Left lobe of liver (tissue), 2 donors: ENCODE measurements at regions not wholly inside any gene's neighbourhood (a gene's known extent, or its start where the extent isn't known, plus 50 kb on each side); places are given as distances from the start of the nearest gene placed in this dataset.
"Not testable (repeated sequence)": the region's sequence is repeated elsewhere in the genome, so short reads cannot be mapped to it uniquely, and the experiment has no call there.

Experiments
- ATAC-seq: fragments of 200-7000 bp; cut with Tn5 transposase; one replicate; pipeline ENCODE4 v1.9.1; 2020; ENCODE audit warnings: mild to moderate bottlenecking, moderate library complexity
- DNase-seq: peaks from one replicate; pipeline ENCODE4 v3.0.0-alpha.2; 2020; ENCODE audit warnings: low spot score
- donor health status: DM: no; HTN: no; CAD: no; lungs with moderate emphysema.
- donor health status: DM: no; HTN: yes; CAD: no.

DNA sequence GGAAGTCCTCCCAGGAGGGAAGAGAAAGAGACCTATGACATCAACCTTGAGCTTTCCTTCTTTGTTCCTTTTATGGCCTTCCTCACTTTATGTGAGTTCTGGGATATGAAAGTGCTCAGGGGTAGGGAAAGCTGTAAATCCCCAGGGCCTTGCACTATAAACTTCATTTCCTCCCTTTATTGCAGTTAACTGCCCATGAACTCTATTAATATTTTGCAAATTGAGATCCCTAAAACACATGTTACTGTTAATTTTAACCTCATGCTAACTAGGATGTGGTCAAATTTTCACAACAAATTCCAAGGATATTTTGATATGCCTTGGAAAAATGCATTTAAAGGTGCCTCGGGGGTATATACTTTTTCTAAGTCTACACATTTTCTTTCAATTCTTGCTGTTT, 359.9 kb downstream of the OSR1 start:
- ATAC-seq (no peak), DNase-seq (no peak)

DNA sequence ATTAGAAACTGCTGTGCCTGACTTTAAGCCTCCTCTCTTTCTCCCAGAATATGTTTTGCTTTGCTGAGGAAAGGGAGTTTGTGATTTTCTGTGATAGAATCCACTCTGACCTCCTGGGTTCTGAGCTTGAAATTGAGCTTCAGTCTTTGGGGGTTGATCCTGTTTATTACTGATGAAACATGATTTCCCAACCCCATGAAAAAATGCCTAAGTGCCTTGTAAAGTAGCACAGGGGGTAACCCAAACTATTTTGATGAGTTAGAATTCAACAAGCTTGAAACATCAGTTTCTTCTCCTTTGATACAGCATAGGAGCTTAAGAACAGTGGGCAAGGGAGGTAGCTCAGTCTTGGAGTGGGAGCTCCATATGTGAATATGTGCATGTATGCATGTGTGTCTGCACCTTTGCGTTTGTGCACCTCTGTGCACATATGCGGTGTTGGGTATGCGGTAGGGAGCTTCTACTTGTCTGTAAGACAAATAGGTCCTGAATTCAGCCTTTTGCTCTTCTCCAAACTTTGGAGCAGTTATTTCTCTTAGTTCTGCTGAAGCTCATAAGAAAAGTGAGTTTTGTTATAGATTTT, 364.6 kb downstream of the OSR1 start:
- ATAC-seq, result no peak
- no peak for DNase-seq

DNA sequence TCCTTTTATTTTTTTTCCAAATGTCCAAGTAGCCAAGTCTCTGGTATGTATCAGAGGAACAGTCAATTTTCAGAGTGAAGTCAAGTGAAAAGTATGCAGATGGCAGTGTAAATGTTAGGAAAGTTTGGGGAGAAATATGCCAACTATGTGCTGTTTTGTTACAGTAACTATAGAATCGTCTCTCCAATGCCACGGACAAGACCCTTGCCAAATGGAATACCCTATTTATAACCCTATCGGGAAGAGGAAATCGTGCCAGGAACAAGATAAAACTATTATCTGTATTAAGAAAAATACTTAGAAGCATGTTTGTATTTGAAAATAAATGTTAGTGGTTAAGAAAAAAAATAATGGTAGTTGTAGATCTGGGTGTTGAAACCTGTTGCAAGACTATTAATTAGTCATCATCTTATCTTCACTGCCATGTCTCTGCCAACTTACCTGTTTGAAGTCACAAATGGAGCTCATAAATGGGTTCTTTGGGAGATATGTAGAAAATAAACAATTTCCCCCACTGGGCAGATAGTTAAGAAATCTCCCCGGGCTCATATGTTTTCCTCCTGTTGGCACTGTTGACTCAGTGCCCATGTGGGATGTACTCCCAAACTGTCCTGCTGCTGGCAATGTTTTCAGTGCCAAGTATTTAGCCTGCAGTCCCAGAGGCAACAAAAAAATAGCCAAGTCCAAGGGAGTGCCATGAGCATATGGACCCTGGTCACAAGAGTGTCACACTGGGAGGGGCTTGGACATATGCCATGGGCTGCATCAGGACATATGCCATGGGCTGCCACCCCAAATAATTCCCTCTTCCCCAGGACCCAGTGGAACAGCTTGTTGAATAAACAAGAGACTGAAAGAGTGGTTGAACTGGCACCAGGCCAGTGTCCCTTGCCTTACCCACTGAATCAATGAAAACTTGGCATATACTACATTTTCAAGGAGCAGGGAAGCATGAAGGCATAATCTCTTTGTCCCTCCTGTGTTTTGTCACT, 366.9 kb downstream of the OSR1 start:
- ATAC-seq (peak; percentile 93), DNase-seq (peak; percentile 96)

DNA sequence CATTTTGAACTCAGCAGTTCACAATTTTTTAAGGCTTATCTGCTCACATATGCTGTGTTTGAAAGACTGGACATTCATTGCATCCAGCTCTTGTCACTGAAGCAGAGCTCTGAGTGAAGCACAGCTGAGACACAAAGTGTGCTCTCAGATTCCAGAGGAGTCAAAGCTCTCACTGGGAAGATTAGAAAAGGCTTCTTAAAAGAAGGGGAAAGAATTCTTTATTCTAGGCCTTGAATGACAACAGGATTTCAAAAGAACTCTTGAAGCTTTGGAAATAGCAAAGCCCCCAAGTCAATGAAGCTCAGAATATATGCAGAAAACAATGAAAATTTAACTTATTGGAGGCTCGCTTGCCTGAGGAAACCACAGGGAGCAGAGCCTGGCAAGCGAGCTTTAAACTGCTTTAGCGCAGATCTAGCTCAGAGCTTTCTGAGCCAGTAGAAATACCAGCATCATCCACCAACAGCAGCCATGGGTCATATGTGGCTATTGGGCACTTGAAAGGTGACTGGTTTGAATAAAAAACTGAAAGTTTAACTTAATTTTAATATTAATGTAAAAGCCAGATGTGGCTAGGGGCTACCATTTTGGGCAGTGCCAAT, 369.7 kb downstream of the OSR1 start:
- no peak for DNase-seq
- no peak for ATAC-seq

DNA sequence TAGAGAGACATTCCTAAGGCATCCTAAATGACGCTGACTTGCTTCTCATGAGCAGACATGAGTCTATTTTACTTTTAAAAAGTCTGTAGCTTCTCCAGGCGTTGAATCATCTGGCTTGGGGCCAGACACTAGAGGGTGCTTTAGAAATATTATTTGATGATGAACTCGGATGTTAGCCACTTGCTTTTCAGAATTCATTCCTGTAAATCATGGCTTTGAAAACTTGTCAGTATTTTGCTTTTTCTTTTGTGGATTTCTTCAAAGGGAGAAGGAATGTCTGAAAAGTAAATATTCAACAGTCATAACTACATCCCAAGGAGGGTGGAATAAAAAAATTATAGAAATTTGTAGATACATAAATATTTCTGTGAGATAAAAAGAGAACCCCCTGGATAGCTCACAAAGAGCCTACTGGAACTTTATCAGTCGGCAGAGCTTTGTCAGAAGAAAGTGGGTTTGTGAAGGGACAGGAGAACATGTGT, 370.8 kb downstream of the OSR1 start:
- ATAC-seq (no peak), DNase-seq (peak; percentile 66)

DNA sequence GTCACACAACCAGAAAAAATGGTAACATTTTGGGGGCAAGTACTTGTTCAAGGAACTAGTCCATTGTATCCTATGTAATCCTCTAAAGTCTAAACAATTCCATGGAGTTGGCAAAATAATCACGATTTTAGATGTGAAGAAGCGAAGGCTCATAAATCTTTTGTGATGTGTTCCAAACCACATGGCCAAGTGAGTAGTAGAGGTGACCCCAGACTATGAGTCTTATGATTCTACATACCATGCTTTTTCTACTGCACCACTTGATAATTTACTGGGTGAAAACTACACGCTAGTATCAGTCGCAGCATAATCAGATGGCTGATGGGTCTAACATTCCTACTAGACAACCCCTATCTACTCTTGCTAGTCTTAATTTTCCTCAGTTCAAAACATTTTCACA, 371.4 kb downstream of the OSR1 start:
- no peak for DNase-seq
- no peak for ATAC-seq

DNA sequence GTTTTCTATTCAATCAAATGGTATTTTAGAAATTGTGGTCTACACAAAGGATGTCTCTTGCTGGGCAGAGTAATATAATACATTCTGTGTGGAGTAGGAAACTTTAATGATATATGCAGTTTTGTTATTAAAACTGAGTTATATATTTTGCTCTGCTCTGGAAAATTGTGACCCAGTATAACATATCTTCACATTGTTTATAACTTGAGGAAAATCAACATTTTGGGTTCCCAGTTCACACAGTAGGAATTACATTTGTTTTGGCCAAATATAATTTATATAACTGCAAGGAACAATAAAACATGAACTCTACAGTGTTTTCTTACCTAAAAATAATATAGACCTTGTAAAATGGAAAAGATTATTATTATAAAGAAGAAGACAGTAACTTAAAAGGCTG, 372.4 kb downstream of the OSR1 start:
- DNase-seq (no peak), ATAC-seq (no peak)

DNA sequence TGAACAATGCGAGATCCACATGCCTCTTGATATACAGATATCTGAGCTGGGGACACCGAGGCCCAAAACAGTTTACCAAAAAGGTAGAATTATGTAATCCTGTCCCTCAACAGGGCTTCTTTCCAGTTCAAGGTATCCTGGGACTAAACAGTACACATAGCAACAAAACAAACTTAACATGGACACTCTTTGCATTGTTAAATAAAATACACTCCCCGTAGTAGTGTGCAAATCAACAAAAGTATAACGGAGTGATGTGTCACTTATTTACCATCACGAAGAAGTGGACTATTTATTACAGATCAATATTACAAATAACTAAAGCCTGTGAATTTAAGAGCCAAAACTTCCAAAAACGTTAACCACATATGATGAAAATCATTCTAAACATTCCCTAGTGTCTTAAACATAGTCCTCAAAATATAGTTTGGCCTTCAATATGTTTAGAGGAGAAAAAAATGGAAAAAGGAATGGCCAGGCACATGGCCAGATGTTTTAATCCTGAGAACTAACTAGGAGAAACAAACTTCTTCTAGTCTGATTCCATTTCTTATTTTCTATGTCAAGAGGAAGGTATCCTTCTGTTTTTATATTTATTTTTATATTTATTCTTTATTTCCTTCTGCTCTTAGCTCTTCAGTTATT, 377.5 kb downstream of the OSR1 start:
- ATAC-seq, result peak; percentile 40
- no peak for DNase-seq

DNA sequence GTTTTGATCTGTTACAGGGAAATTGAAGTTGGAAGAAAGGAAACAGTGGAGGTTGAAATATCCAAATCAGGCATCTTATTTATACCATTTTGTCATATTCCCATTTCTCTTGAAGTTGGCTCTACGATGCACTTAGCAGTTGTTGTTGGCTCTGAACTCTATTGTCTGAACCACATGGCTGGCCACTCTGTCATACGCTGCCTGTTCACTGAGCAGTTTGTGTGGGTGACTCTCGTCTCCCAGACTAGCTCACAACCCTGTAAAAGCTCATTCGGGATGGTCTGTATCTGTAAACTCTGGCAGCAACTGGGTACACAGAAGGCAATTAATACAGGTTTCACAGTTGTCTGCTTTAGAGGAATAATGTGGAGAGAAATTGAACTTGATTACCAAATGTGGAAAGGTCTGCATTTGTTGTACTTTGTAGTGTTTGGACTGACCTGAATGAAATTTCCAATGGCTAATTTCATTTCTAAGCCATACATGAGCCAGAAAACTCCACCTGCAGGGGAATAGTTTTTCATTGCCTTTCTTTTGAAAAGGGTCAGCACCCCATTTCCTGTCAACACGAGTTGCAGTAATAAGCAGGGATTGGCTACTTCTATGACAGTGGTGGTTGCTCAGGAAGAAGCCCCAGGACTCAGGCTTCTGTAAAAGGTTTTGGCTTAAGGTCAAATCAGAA, 378.2 kb downstream of the OSR1 start:
- DNase-seq (no peak), ATAC-seq (peak; percentile 83)

DNA sequence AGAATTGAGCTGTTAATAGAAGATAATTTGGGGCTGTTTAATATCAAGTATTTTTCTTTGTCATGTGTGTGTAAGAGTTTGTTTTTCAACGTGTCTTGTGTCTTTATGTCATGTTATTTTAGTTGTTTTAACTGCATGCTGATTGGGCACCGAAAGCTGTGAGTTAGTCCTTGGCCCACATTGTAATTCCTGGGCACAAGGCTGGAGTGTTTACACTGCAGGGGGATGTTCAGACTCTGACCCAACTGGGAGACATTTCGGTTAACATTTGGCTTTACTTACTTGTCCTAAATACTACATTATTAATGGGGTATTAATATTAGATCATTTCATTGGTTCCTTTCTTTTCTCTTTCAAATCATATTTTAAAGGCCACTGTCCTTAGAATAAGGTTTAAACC, 381.0 kb downstream of the OSR1 start:
- DNase-seq (no peak), ATAC-seq (peak; percentile 66)

DNA sequence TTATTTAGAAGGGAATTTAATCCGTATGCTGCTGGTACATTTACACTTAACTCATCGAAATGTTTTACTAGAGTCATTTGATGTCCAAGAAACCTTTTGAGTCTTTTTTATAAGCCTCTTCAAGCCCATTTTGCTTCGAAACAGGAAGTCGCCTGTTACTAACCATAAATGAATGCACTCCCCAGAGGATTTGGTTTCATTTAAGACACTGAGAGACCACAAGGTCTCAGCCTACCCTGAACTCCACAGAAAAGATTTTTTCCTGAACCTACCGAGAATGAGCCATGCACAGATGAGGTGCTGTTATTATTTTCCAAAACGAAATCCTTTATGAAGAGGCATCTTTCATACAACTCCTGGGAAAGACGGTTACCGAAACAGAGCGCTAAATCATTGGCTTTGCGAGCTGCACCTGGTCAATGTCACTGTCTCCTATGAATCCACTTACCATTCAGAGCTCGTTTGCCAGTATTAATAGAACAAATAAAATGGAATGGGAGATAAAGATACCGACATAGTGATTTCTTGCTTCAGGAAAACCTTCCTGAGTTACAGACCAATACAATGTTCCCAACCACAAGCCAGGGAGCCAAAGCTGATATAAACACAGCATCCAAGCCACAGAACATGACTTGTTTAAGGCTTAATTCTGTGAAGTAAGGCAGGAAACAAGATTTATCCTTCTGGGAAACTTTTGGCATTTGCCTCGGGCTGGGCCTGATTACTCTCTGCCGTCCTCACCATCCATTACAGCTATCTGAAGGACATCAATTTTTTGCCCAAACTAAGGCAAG, 382.1 kb downstream of the OSR1 start:
- ATAC-seq (no peak), DNase-seq (no peak)

DNA sequence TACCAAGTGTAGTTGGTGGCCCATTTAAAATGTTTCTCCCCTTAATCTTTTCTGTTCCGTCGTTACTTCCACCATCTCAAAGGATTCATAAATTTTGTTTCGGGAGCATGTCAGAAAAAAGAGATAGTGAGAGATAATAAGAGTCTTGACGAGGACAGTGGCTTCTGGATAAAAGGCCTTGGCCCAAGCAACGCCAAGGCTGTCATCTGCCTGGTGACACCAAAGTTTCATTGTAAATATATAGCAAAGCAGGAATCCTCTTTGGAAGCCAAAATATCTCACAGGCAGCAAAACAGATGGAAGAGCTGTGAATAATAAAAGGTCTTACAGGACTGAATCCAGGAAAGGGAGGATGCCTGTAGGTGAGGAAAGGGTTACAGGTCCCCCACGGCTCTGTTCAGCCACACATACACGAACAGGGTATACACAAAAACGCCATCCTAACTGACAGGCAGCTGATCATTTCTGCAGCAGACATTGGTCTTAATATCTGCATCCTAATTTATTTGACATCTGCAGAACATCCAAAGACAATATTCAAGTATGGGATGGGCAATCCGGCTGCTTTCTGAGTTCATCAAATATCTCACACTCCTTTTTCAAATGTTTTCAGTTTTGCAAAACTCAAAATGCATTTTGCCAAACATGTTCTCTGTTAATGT, 382.8 kb downstream of the OSR1 start:
- DNase-seq (no peak), ATAC-seq (no peak)

DNA sequence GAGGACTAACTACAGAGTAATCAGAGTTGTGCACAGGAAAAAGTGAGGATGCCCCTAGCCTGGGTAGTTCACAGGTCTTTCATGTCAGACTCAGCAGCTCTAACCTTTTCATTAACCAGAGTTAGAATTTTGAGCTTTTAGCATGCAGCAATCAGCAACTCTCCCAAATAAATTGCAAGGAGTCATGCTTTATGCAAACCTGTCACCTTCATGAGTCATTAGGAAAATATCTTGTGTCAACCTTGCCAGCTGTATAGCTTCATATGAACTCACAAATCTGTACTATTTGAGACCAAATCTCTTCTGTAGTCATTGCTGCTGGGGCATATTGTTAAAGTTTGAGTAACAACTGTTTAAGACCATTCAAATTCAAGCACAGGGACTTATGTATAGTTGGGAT, 382.3 kb upstream of the NT5C1B start:
- ATAC-seq, result no peak

DNA sequence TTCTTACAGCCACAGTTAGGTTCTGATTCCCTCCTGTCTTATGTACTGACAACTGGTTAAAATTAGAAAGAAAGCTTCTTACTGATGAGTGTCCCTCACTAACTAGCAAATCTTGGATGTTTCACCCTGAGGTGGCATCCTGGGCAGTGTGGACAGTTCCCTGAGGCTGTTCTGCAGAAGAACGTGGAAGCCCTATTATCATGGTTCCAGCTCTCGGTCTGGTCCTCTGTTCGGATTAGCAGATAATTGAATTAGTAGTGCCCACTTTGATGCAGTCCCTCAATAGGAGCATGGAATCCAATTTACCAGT, 381.7 kb upstream of the NT5C1B start:
- DNase-seq, result no peak
- ATAC-seq, result no peak

More for the DNA sequence above, 382.3 kb upstream of the NT5C1B start:
- DNase-seq, result no peak

DNA sequence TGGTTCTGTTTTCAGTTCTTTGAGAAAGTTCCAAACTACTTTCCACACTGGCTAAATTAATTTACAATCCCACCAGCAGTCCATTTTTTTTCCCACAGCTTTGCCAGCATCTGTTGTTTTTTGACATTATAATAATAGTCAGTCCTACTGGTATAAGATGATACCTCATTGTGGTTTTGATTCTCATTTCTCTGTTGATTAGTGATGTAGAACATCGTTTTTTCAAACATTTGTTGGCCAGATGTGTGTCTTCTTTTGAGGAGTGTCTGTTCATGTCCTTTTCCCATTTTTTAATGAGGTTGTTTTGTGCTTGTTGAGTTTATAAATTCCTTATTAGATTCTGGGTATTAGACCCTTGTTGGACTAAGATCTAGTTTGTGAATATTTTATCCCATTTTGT, 376.8 kb upstream of the NT5C1B start:
- DNase-seq, result no peak
- ATAC-seq, result no peak

DNA sequence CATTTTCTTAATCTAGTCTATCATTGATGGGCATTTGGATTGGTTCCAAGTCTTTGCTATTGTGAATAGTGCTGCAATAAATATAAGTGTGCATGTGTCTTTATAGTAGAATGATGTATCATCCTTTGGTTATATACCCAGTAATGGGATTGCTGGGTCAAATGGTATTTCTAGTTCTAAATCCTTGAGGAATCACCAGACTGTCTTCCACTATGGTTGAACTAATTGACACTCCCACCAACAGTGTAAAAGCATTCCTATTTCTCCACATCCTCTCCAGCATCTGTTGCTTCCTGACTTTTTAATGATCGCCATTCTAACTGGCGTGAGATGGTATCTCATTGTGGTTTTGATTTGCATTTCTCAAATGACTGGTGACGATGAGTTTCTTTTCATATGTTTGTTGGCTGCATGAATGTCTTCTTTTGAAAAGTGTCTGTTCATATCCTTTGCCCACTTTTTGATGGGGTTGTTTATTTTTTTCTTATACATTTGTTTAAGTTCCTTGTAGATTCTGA, 374.4 kb upstream of the NT5C1B start:
- ATAC-seq, DNase-seq: not testable (repeated sequence)

DNA sequence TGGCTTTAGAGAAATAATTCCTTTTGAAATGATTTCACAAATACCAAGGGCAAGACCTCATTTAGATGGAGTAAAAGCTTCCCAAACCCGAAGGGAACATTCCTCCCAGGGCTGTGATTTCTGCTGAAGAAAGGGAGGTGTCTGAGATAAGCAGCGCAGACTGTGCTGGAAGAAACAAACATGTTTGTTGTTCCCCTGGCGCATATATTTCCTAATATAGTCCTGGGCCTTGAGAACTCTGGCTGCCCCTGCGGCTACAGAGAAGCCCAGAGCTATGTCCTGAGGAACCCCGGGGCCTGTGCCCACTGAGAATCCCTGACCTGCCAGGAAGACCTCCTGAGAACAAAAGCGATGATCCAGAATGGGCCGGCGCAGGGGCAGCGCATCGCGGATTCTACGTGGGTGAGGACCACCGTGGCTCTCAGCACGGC, 372.6 kb upstream of the NT5C1B start:
- no peak for ATAC-seq
- DNase-seq, result no peak

DNA sequence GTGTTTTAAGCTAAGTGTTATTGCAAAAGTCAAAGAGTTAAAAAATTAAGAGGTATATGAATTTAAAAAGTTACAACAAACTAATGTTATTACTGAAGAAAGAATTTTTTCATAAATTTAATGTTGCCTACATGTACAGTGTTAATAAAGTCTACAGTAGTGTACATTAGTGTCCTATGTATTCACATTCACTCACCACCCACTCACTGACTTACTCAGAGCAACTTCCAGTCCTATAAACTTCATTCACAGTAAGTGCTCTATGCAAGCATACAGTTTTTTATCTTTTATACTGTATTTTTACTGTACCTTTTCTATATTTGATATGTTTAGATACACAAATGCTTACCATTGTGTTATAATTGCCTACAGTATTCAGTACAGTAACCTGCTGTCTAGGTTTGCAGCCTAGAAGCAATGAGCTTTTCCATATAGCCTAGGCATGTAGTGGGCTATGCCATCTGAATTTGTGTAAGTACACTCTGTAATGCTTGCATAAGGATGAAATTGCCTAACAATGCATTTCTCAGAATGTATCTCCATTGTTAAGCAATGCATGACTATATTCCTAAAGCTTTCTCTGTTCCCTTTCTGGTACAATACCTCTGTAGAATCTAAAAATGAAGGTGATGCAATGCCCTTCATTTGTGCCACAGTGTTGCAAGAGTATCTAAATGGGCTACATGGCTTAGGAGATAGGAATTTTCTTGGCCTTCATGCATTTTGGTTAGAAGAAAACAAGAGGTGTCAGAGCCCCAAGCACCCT, 370.8 kb upstream of the NT5C1B start:
- ATAC-seq (no peak), DNase-seq (no peak)

DNA sequence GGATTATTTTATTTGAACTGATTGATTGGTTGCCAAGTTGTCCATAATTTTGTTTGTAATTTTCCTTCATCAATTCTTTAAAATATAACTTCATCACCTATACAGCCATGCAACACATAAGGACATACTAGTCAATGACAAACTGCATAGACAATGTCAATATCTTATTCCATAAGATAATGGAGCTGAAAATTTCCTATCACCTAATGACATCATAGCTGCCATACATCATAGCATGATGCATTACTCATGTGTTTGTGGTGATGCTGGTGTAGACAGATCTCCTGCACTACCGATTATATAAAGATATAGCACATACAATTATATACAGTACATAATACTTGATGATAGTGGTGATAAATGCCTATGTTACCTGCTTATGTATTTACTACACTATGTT, 369.8 kb upstream of the NT5C1B start:
- DNase-seq, result no peak
- ATAC-seq, result no peak
